Panc1 (cell line): ENCODE measurements at regions not wholly inside any gene's neighbourhood (a gene's known extent, or its start where the extent isn't known, plus 50 kb on each side); places are given as distances from the start of the nearest gene placed in this dataset.

Experiments
- ATAC-seq: fragments of 200-7000 bp; cut with Tn5 transposase; 2 replicates; pipeline ENCODE4 v1.9.1; 2020; ENCODE audit warnings: mild to moderate bottlenecking, moderate library complexity
- BruUV-seq: library from RNA; stranded (reverse); fragments of 400-500 nt; replicated peaks from 2 replicates; lab custom pipeline; 2021; lab: Mats Ljungman, UMichigan
- CTCF ChIA-PET: fragments of 300-600 bp; sonication (Branson Sonifier 250); formaldehyde crosslinking; loops from one replicate; lab custom pipeline; 2022; ENCODE audit warnings: antibody characterized with exemption; lab: Charles Lee
- POLR2A ChIA-PET: fragments of 300-600 bp; sonication (Branson Sonifier 250); formaldehyde crosslinking; loops from one replicate; lab custom pipeline; 2022; ENCODE audit warnings: antibody characterized with exemption; lab: Charles Lee
- DNase-seq: peaks from one replicate; pipeline ENCODE4 v3.0.0-alpha.2; 2010; ENCODE audit warnings: low read depth, low spot score
- H3K27ac ChIP-seq: 2 replicates; pipeline ENCODE4 v1.5.1; 2011; ENCODE audit warnings: mild to moderate bottlenecking, low read length, inconsistent platforms
- H3K27me3 ChIP-seq: fragments of 200-500 bp; sonication (Bioruptor generic); 2 replicates; pipeline ENCODE4 v1.6.0; 2014; ENCODE audit warnings: low read length, inconsistent platforms; ENCODE audit not compliant: control insufficient read depth, insufficient read depth
- H3K36me3 ChIP-seq: fragments of 200-500 bp; sonication (Bioruptor generic); 2 replicates; pipeline ENCODE4 v1.5.1; 2014; ENCODE audit warnings: inconsistent platforms, mild to moderate bottlenecking, low read length, moderate library complexity; ENCODE audit not compliant: control insufficient read depth, insufficient read depth
- H3K4me1 ChIP-seq: 2 replicates; pipeline ENCODE4 v1.5.1; 2011; ENCODE audit warnings: inconsistent platforms, mild to moderate bottlenecking, low read length, moderate library complexity; ENCODE audit not compliant: control insufficient read depth, insufficient read depth
- H3K4me3 ChIP-seq, 2 experiments: 2 replicates each; pipeline ENCODE4 v1.5.1; 2011 to 2012; ENCODE audit warnings: low read depth in 2 of 2, low read length in 2 of 2, mild to moderate bottlenecking in 2 of 2, inconsistent platforms in 1 of 2, moderate library complexity in 1 of 2
- H3K9me3 ChIP-seq: fragments of 200-500 bp; sonication (Bioruptor generic); 2 replicates; pipeline ENCODE4 v1.5.1; 2014; ENCODE audit warnings: low read depth, mild to moderate bottlenecking, inconsistent platforms, low read length, moderate library complexity; ENCODE audit not compliant: control insufficient read depth, insufficient read depth
- CTCF ChIP-seq: fragments of 450-650 bp; IDR thresholded peaks from 2 replicates; pipeline ENCODE4 v1.5.1; 2017; ENCODE audit warnings: mild to moderate bottlenecking
- POLR2AphosphoS5 ChIP-seq: IDR thresholded peaks from 2 replicates; pipeline ENCODE4 v1.6.1; 2012; ENCODE audit warnings: mild to moderate bottlenecking, low read depth, low read length, moderate library complexity
- REST ChIP-seq, 2 experiments: IDR thresholded peaks; 2 replicates each; pipeline ENCODE4 v1.6.1; 2011 to 2012; ENCODE audit warnings: low read depth in 2 of 2, control low read depth in 1 of 2, low read length in 1 of 2, mild to moderate bottlenecking in 1 of 2, moderate library complexity in 1 of 2; ENCODE audit not compliant: insufficient read depth in 1 of 2
- SIN3A ChIP-seq: IDR thresholded peaks from 2 replicates; pipeline ENCODE4 v1.6.1; 2012; ENCODE audit warnings: low read depth, mild to moderate bottlenecking, low read length, moderate library complexity, borderline replicate concordance; ENCODE audit not compliant: insufficient read depth
- TCF7L2 ChIP-seq: IDR thresholded peaks from 2 replicates; pipeline ENCODE4 v1.6.1; 2011; ENCODE audit warnings: mild to moderate bottlenecking, low read depth, low read length, inconsistent platforms
- in situ Hi-C: cut with HindIII; loops from 2 replicates; pipeline ENCODE4 v1.10.0; 2016; ENCODE audit warnings: low sequenced_read_pairs, low pct_unique_long_range_greater_than_20kb
- intact Hi-C: fragments of 100-400 bp; cut with micrococcal nuclease; formaldehyde crosslinking; loops from one replicate; pipeline ENCODE4 v1.10.0; 2022; ENCODE audit not compliant: unreplicated experiment

- BruUV-seq = no TSS peak
- POLR2A ChIA-PET = no interaction called here
- TF ChIP-seq POLR2AphosphoS5 (no peak), TCF7L2 (no peak), CTCF (no peak), REST (IDR thresholded peaks at IDR 0.05; ENCODE audit: insufficient read depth in 1 of 2, low read depth in 2 of 2, low read length in 1 of 2) (no peak), SIN3A (no peak)
- no peaks in the 10 kb centered on the region for H3K4me1 ChIP-seq
- H3K27ac ChIP-seq = no peak overlapping the region
- no peaks in the 10 kb centered on the region for H3K27me3 ChIP-seq
- CTCF ChIA-PET = no interaction called here
- ATAC-seq = no peak
- intact Hi-C loops = no loop called here
- in situ Hi-C loops = no loop called here
- no peak overlapping the region for H3K4me3 ChIP-seq
- H3K9me3 ChIP-seq = no peaks in the 10 kb centered on the region
- no peaks in the 10 kb centered on the region for H3K36me3 ChIP-seq
- no peak for DNase-seq
Measured at GRCh38 chr20:12223057-12223456, 305.4 kb downstream of the BTBD3 start.

- no peak for ATAC-seq
- H3K36me3 ChIP-seq = no peaks in the 10 kb centered on the region
- H3K9me3 ChIP-seq = no peaks in the 10 kb centered on the region
- H3K27me3 ChIP-seq = no peaks in the 10 kb centered on the region
- ChIA-PET CTCF (no interaction called here), POLR2A (no interaction called here)
- no peak for TF ChIP-seq TCF7L2
- no peak for TF ChIP-seq POLR2AphosphoS5
- TF ChIP-seq SIN3A = no peak
- TF ChIP-seq REST (IDR thresholded peaks at IDR 0.05; ENCODE audit: insufficient read depth in 1 of 2, low read depth in 2 of 2, low read length in 1 of 2) = no peak
- TF ChIP-seq CTCF = no peak
- H3K4me3 ChIP-seq = no peak overlapping the region
- no TSS peak for BruUV-seq
- DNase-seq = no peak
- intact Hi-C loops (no loop called here), in situ Hi-C loops (no loop called here)
- no peaks in the 10 kb centered on the region for H3K4me1 ChIP-seq
- H3K27ac ChIP-seq = no peak overlapping the region
Measured at GRCh38 chr20:12225898-12226297, 308.2 kb downstream of the BTBD3 start.
